ENCODE measurements at regions not wholly inside any gene's neighbourhood (a gene's known extent, or its start where the extent isn't known, plus 50 kb on each side); places are given as distances from the start of the nearest gene placed in this dataset.

GRCh38 chr18:25463726-25464125 lies 111.8 kb upstream of the ZNF521 start:
- TF ChIP-seq GATA2 (IDR thresholded peaks at IDR 0.05; ENCODE audit: low read depth, low read length) (no peak), GATA3 (IDR thresholded peaks at IDR 0.05; ENCODE audit: low read depth, low read length) (no peak)

Data from SH-SY5Y (cell line).